HG03558 (cell line): ENCODE measurements at regions not wholly inside any gene's neighbourhood (a gene's known extent, or its start where the extent isn't known, plus 50 kb on each side); places are given as distances from the start of the nearest gene placed in this dataset.

Experiments
- ATAC-seq: cut with Tn5 transposase; IDR thresholded peaks from one replicate; pipeline ENCODE4 v1.9.1; 2021; ENCODE audit warnings: moderate number of reproducible peaks; ENCODE audit not compliant: unreplicated experiment; ENCODE audit errors: extremely low read depth

- no peak for ATAC-seq
These were observed 648.6 kb upstream of the AGA start for GRCh38 chr4:178090640-178091411.

DNA sequence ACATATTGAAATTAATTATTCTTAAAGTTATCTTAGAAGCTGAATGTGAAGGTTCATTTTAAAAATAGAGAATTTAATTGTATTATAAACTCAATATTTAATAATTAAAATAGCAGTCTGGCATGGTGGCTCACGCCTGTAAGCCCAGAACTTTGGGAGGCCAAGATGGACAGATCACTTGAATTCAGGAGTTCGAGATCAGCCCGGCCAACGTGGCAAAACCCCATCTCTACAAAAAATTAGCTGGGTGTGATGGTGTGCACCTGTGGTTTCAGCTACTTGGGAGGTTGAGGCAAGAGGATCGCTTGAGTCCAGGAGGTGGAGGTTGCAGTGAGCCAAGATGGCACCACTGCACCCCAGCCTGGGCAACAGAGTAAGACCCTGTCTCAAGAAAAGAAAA is 659.9 kb upstream of the AGA start:
- no peak for ATAC-seq

DNA sequence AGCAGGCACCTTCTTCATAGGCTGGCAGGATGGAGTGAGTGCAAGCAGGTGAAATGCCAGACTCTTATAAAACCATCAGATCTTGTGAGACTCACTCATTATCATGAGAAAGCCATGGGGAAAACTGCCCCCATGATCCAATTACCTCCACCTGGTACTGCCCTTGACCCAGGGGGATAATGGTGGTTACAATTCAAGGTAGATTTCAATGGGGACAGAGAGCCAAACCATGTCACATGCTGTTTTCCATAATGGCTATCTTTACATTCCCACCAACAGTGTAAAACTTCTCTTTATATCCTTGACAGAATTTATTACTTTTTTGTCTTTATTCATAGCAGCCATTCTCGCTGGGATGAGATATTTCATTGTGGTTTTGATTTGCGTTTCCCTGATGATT is 663.0 kb upstream of the AGA start:
- ATAC-seq, result no peak

GRCh38 chr4:178136736-178137345 is 694.6 kb upstream of the AGA start:
- no peak for ATAC-seq

- ATAC-seq, result no peak
These were observed 695.7 kb upstream of the AGA start for GRCh38 chr4:178137732-178138471.

DNA sequence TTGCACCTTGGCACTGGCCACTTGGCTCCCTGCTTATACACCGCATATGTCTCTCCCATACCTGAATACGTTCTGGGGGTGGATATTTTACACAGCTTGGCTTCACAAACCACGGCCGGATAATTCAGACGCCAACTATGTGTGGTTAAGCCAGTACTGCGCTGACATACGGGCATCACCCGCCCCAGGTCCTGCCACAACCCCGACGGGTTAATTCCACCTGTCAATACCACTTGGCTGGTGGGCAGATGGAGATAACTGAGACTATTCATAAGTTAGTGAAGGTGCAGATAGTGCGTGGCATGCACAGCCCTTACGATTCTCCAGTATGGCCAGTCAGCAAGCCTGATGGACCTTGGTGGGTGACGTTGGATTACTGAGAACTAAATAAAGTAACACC is 696.3 kb upstream of the AGA start:
- ATAC-seq, result no peak

- ATAC-seq, result no peak
These were observed 698.2 kb upstream of the AGA start for GRCh38 chr4:178140326-178140915.

DNA sequence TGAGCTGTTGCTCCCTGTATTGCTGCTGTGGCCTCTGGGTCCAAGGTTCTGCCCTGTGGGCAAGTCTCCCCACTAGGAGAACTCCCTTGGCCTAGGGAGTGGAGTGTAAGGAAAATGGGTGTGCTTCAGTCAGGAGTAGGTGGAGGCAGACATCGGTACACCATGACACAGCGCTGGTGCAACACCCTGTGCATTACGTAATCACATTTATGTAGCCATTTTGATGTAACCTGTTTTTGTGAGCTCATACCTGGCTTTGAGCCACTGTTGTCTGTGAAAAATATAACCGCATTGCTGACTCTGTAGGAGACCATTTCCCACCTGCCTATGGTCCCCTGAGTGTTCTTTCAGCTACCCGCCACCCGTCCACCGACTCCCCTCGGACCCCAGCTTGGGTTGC is 700.5 kb upstream of the AGA start:
- no peak for ATAC-seq

- no peak for ATAC-seq
These were observed 705.9 kb upstream of the AGA start for GRCh38 chr4:178148106-178148505.

- ATAC-seq, result no peak
These were observed 723.2 kb upstream of the AGA start for GRCh38 chr4:178165251-178165950.

- no peak for ATAC-seq
These were observed 723.7 kb upstream of the AGA start for GRCh38 chr4:178165951-178166308.

DNA sequence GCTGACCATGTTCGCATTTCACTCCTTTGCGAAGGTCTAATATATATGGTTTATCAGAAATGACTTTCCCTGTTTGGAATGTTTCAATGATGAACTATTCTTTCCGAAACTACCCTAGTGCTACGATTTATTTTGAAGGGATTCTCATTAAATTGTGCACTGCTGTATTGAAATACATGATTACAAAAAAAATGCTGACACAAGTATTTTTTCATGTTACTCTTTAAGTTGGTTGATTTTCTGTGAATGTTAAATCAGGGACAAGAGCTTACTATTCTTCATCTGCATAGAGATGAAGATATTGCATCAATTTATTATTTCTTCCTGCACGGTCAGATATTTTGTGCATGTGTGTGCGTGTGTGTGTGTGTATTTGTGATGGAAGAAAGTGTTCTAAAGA is 731.5 kb upstream of the AGA start:
- ATAC-seq, result no peak

GRCh38 chr4:178174756-178175155 is 732.5 kb upstream of the AGA start:
- ATAC-seq, result no peak

DNA sequence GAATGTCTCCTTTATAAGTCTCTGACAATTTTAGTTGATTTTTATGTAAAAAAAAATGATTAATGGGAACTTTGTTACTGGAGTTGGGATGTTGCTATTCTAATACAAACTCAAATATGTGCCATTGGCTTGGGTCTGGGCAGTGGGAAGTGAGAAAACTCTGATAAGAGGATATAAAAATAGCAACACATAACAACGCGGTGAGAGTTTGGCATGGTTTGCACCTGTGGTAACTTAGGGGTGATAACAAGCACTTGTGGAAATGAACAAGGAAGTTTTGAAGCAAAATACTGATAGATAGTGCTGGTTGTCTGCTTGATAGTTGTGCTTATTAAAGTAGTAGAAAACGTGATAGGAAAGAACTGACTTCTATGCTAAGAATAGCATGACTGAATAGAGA is 743.3 kb upstream of the AGA start:
- ATAC-seq, result no peak

GRCh38 chr4:178192611-178193010 is 750.4 kb upstream of the AGA start:
- no peak for ATAC-seq

- ATAC-seq, result no peak
These were observed 754.6 kb upstream of the AGA start for GRCh38 chr4:178196751-178197374.

- ATAC-seq, result no peak
These were observed 756.5 kb upstream of the AGA start for GRCh38 chr4:178198691-178199090.

- no peak for ATAC-seq
These were observed 760.2 kb upstream of the AGA start for GRCh38 chr4:178202422-178202821.

- no peak for ATAC-seq
These were observed 763.6 kb upstream of the AGA start for GRCh38 chr4:178205826-178206225.

DNA sequence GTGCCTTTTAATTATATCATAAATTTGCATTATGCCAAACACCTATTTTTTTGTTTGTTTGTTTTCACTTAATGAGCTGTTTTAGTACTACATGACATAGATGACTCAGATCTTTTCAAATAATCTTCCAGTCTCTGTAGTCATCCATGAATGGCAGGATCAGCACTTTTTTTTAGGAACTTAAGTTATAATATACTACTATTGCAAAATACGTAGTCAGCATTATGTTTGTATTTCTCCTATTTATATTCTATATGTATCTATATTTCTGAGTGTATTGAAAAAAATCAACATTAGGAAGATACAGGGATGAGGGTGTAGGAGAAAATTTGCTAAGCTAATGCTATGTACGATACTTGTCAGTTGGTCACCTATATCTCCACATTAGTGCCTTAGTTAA is 773.1 kb upstream of the AGA start:
- no peak for ATAC-seq
